MM.1S (cell line): ENCODE measurements at regions not wholly inside any gene's neighbourhood (a gene's known extent, or its start where the extent isn't known, plus 50 kb on each side); places are given as distances from the start of the nearest gene placed in this dataset.

ENCODE experiments used
- EZH2 ChIP-seq: fragments of 300-600 bp; sonication (generic); optimal IDR thresholded peaks from 2 replicates; pipeline ENCODE3; 2017; ENCODE audit warnings: low read depth, mild to moderate bottlenecking, antibody characterized with exemption, low read length, mixed read lengths
- EZH2phosphoT487 ChIP-seq: fragments of 300-600 bp; sonication (generic); IDR thresholded peaks from 2 replicates; pipeline ENCODE4 v1.6.1; 2018; ENCODE audit warnings: antibody characterized with exemption, low read length

- TF ChIP-seq EZH2 (no peak), EZH2phosphoT487 (no peak)
These were observed 520.0 kb upstream of the SALL3 start for GRCh38 chr18:78459668-78460067.
